NCI-H1930 (cell line): ENCODE measurements at regions not wholly inside any gene's neighbourhood (a gene's known extent, or its start where the extent isn't known, plus 50 kb on each side); places are given as distances from the start of the nearest gene placed in this dataset.

Experiments used
- DNase-seq, 2 experiments: peaks; one replicate each; lab custom pipeline; 2025; lab: John Stamatoyannopoulos, UW

- DNase-seq: peak; percentile 42 to 92
These were observed 58.6 kb upstream of the GK2 start for GRCh38 chr4:79466621-79467020.
